Testis (tissue), 2 donors: ENCODE measurements at regions not wholly inside any gene's neighbourhood (a gene's known extent, or its start where the extent isn't known, plus 50 kb on each side); places are given as distances from the start of the nearest gene placed in this dataset.

ENCODE experiments used
- DNase-seq: peaks from one replicate; pipeline ENCODE4 v3.0.0-alpha.2; 2019
- H3K27ac ChIP-seq, 2 donors: fragments of 200-600 bp; sonication (generic); one replicate each; pipeline ENCODE4 v1.5.1; 2019
- H3K27me3 ChIP-seq: fragments of 200-600 bp; sonication (generic); one replicate; pipeline ENCODE4 v1.5.1; 2019
- H3K36me3 ChIP-seq: fragments of 200-600 bp; sonication (generic); one replicate; pipeline ENCODE4 v1.5.1; 2017; ENCODE audit warnings: low read depth; ENCODE audit errors: missing control alignments
- H3K4me1 ChIP-seq: fragments of 200-600 bp; sonication (generic); one replicate; pipeline ENCODE4 v1.5.1; 2019
- H3K4me3 ChIP-seq, 2 donors: fragments of 200-600 bp; sonication (generic); one replicate each; pipeline ENCODE4 v1.5.1; 2017 to 2019
- H3K9me3 ChIP-seq: fragments of 200-600 bp; sonication (generic); one replicate; pipeline ENCODE4 v1.5.1; 2017
- POLR2A ChIP-seq: fragments of 450-650 bp; IDR thresholded peaks from one replicate; pipeline ENCODE4 v1.6.1; 2017; ENCODE audit warnings: antibody characterized with exemption, mild to moderate bottlenecking, moderate library complexity
- WGBS, 2 donors: methylation state at CpG; one replicate each; pipeline ENCODE4 v1.1.5; 2018; 5-methylcytosine and 5-hydroxymethylcytosine counted together
- intact Hi-C: fragments of 100-400 bp; cut with DNase I; formaldehyde crosslinking; loops from one replicate; pipeline ENCODE4 v1.15.1; 2023; ENCODE audit warnings: low total_unique reads
- TF ChIP-seq, protein P1 (sequence below), 3 experiments: fragments of 450-650 bp in 2 of 3; fragments of 200-600 bp in 1 of 3; sonication (generic) in 1 of 3; IDR thresholded peaks; one replicate each; pipeline ENCODE4 v1.5.1; 2016 to 2019; ENCODE audit warnings: antibody characterized with exemption in 3 of 3, mild to moderate bottlenecking in 2 of 3, moderate library complexity in 1 of 3

DNA sequence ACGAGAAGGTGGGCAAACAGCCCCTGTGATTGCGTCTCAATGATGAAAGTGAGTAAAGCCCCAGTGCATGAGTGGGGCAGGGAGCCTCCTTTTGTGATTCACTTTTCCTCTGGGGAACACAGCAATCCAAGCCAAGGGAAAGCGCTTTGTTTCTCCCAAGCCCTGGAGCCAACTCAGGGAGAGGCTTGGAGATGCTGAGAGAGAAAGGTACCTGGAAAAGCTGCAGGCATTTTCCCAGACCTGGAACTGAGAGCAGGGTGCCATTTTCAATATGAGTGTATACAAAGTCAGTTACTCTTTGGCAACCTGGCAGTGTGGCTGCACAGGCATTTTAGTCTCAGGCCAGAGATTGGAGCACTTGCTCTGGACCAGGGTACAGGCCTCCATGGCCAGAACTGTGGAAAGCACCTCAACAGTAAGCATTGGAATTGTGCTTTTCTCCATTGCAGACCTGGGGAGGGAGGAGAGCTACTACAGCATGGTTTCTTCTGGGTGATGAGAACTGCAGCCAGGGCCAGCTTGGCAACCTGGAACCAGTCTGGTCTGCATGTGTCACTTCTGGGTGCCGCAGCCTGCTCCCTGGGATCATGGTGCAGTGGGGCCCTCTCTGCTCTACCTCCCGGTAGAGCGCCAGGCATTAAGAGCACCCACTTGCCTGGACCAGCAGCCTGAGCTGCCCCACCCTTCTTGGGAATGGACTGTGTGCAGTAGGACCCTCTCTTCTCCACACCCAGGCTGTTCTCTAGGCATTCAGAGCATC, 89.0 kb upstream of the CDH5 start:
- Histone ChIP-seq H3K4me1 (no peaks in the 10 kb centered on the region), H3K36me3 (no peaks in the 10 kb centered on the region), H3K27ac (no peak overlapping the region), H3K27me3 (no peaks in the 10 kb centered on the region), H3K9me3 (no peaks in the 10 kb centered on the region), H3K4me3 (no peak overlapping the region)
- intact Hi-C loops = no loop called here
- 84 to 97% methylated on average over 3 to 6 of the region's 6 CpGs for WGBS, 2 donors
- TF ChIP-seq POLR2A = no peak
- DNase-seq = no peak

DNA sequence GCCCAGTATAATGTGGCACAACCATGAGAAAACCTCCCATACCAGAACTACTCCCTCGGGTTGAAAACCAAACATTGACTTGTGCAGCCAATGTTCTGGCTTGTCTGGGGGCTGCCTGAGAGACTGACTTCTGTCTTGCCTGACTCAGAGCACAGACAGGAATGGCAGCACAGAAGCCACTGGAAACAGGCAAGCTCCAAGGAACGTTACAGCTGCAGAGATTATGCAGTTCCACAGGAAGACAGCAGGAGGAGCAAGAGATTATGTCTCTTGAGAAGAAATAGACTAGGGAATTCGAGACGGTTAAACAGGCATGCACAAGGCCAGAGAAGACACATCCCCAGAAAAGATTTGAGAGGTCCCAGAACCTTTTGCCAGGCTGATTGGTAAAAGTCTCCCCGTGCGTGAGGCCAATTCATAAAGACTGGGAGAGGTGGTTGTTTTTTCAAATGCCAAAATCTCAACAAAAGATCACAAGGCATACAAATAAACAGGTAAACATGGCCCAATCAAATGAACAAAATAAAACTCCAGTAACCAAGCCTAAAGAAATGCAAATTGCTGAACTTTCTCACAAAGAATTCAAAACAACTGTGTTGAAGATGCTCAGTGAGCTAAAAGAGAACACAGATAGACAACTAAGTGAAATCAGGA, 90.6 kb upstream of the CDH5 start:
- no peaks in the 10 kb centered on the region for H3K27me3 ChIP-seq
- intact Hi-C loops = no loop called here
- WGBS, 2 donors = 53 to 61% methylated on average over 6 of the region's 6 CpGs
- no peaks in the 10 kb centered on the region for H3K4me1 ChIP-seq
- H3K9me3 ChIP-seq = no peaks in the 10 kb centered on the region
- H3K27ac ChIP-seq = no peak overlapping the region
- TF ChIP-seq, protein P1, sequence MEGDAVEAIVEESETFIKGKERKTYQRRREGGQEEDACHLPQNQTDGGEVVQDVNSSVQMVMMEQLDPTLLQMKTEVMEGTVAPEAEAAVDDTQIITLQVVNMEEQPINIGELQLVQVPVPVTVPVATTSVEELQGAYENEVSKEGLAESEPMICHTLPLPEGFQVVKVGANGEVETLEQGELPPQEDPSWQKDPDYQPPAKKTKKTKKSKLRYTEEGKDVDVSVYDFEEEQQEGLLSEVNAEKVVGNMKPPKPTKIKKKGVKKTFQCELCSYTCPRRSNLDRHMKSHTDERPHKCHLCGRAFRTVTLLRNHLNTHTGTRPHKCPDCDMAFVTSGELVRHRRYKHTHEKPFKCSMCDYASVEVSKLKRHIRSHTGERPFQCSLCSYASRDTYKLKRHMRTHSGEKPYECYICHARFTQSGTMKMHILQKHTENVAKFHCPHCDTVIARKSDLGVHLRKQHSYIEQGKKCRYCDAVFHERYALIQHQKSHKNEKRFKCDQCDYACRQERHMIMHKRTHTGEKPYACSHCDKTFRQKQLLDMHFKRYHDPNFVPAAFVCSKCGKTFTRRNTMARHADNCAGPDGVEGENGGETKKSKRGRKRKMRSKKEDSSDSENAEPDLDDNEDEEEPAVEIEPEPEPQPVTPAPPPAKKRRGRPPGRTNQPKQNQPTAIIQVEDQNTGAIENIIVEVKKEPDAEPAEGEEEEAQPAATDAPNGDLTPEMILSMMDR (IDR thresholded peaks at IDR 0.05) = peak in 2 of 3 experiments; percentile 38 to 42
- no peak for TF ChIP-seq POLR2A
- H3K4me3 ChIP-seq = no peak overlapping the region
- DNase-seq = peak; percentile 50
- no peaks in the 10 kb centered on the region for H3K36me3 ChIP-seq

DNA sequence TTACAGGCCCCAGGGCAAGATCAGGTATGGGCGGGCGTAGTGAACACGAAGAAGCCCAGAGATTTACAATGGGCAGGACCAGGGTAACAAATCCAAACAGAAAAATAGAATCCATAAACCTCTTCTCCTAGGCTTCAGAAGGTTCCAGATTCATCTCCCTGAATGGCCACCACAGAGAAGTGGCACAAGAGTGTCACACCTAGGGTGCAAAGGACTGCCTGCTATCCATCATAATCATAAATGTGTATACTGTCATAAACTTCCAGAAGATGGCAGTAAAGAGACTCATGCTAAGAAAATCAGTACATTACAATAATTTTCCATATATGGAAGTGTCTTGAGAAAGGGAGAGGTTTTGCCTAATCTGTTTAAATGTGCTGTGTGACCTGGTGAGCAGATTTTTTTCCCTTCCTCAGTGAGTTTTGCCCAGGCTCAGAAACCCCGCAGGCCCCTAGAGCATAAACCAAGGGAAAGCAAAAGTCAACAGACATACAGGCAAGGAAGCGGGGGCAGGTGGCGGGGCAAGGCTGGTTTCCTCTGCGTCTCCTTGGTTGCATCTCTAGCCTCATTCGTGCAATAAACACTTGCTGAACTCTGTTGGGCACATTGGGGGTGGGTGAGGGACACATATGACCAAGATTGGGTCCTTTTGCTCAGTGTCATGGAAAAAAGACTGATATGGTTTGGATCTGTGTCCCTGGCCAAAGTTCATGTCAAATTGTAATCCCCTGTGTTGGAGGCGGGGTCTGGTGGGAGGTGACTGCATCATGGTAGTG, 92.0 kb upstream of the CDH5 start:
- Histone ChIP-seq H3K4me3 (no peak overlapping the region), H3K27ac (no peak overlapping the region), H3K27me3 (no peaks in the 10 kb centered on the region), H3K4me1 (no peaks in the 10 kb centered on the region), H3K36me3 (no peaks in the 10 kb centered on the region), H3K9me3 (no peaks in the 10 kb centered on the region)
- intact Hi-C loops = no loop called here
- no peak for TF ChIP-seq POLR2A
- TF ChIP-seq, protein P1 (IDR thresholded peaks at IDR 0.05) = peak in 1 of 3 experiments; percentile 9
- DNase-seq = no peak
- 81 to 92% methylated on average over 9 of the region's 9 CpGs for WGBS, 2 donors

- Histone ChIP-seq H3K36me3 (no peaks in the 10 kb centered on the region), H3K4me3 (no peak overlapping the region), H3K4me1 (no peaks in the 10 kb centered on the region), H3K27ac (no peak overlapping the region), H3K9me3 (no peaks in the 10 kb centered on the region), H3K27me3 (no peaks in the 10 kb centered on the region)
- 75 to 88% methylated on average over 8 of the region's 8 CpGs for WGBS, 2 donors
- DNase-seq = no peak
- TF ChIP-seq, protein P1 (IDR thresholded peaks at IDR 0.05) = no peak
- no peak for TF ChIP-seq POLR2A
- intact Hi-C loops = no loop called here
Observed at GRCh38 chr16:66273644-66274334, 92.7 kb upstream of the CDH5 start.

DNA sequence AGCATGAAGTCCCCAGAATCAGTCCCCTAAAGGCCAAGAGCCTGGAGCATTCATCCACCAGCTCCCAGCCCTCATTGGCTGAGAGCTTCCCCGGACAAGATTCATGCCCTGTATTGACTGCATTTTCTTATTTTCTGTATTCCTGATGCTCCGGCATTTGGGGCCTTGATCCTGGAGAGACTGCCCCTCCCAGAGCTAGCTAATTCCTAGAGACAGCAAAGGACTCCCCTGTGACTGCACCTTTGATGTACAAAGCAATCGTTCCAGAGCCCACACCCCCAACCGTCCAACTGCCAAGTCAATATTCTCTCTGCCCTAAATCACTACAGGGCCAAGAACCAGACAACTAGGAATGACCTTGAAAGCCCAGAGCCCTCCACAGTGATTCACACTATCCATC, 93.4 kb upstream of the CDH5 start:
- Histone ChIP-seq H3K36me3 (no peaks in the 10 kb centered on the region), H3K4me3 (no peak overlapping the region), H3K9me3 (no peaks in the 10 kb centered on the region), H3K27ac (no peak overlapping the region), H3K4me1 (no peaks in the 10 kb centered on the region), H3K27me3 (no peaks in the 10 kb centered on the region)
- 63 to 69% methylated on average over 4 of the region's 4 CpGs for WGBS, 2 donors
- TF ChIP-seq POLR2A = no peak
- TF ChIP-seq, protein P1 (IDR thresholded peaks at IDR 0.05) = no peak
- intact Hi-C loops = no loop called here
- DNase-seq = no peak
